ENCODE measurements at regions not wholly inside any gene's neighbourhood (a gene's known extent, or its start where the extent isn't known, plus 50 kb on each side); places are given as distances from the start of the nearest gene placed in this dataset.

GRCh38 chr12:60844101-60844500 lies 1248.3 kb downstream of the SLC16A7 start:
- Histone ChIP-seq H3K9me3 (no peaks in the 10 kb centered on the region), H3K27me3 (no peaks in the 10 kb centered on the region), H3K36me3 (no peaks in the 10 kb centered on the region), H3K27ac (no peak overlapping the region), H3K4me1 (no peaks in the 10 kb centered on the region), H3K4me3 (no peak overlapping the region)
- DNase-seq (ENCODE audit: low spot score in 2 of 2): no peak
- TF ChIP-seq EP300 (IDR thresholded peaks at IDR 0.05) (no peak), POLR2A (IDR thresholded peaks at IDR 0.05) (no peak), CTCF (IDR thresholded peaks at IDR 0.05) (no peak)

- Histone ChIP-seq H3K27ac (no peak overlapping the region), H3K36me3 (no peaks in the 10 kb centered on the region), H3K4me1 (no peaks in the 10 kb centered on the region), H3K27me3 (no peaks in the 10 kb centered on the region), H3K9me3 (no peaks in the 10 kb centered on the region), H3K4me3 (no peak overlapping the region)
- WGBS, 2 donors: 84 to 87% methylated on average over 1 of the region's 1 CpG
- no peak for DNase-seq (ENCODE audit: low spot score in 2 of 2)
- TF ChIP-seq EP300 (IDR thresholded peaks at IDR 0.05): no peak
- TF ChIP-seq POLR2A (IDR thresholded peaks at IDR 0.05): no peak
- TF ChIP-seq CTCF (IDR thresholded peaks at IDR 0.05): no peak
These were observed 1249.0 kb downstream of the SLC16A7 start for GRCh38 chr12:60844875-60845274.

- H3K27ac ChIP-seq: no peak overlapping the region
- H3K36me3 ChIP-seq: no peaks in the 10 kb centered on the region
- TF ChIP-seq EP300 (IDR thresholded peaks at IDR 0.05): no peak
- TF ChIP-seq POLR2A (IDR thresholded peaks at IDR 0.05): no peak
- TF ChIP-seq CTCF (IDR thresholded peaks at IDR 0.05): no peak
- 74 to 78% methylated on average over 4 of the region's 4 CpGs for WGBS, 2 donors
- H3K4me3 ChIP-seq: no peak overlapping the region
- DNase-seq (ENCODE audit: low spot score in 2 of 2): no peak
- no peaks in the 10 kb centered on the region for H3K4me1 ChIP-seq
- H3K9me3 ChIP-seq: no peaks in the 10 kb centered on the region
- H3K27me3 ChIP-seq: no peaks in the 10 kb centered on the region
These were observed 1249.9 kb downstream of the SLC16A7 start for GRCh38 chr12:60845696-60846095.

- Histone ChIP-seq H3K27ac (no peak overlapping the region), H3K4me3 (no peak overlapping the region), H3K27me3 (no peaks in the 10 kb centered on the region), H3K9me3 (no peaks in the 10 kb centered on the region), H3K36me3 (no peaks in the 10 kb centered on the region), H3K4me1 (no peaks in the 10 kb centered on the region)
- DNase-seq (ENCODE audit: low spot score in 2 of 2): no peak
- no peak for TF ChIP-seq CTCF (IDR thresholded peaks at IDR 0.05)
- no peak for TF ChIP-seq EP300 (IDR thresholded peaks at IDR 0.05)
- TF ChIP-seq POLR2A (IDR thresholded peaks at IDR 0.05): no peak
- 82 to 83% methylated on average over 4 of the region's 4 CpGs for WGBS, 2 donors
These were observed 1251.5 kb downstream of the SLC16A7 start for GRCh38 chr12:60847281-60847680.

- H3K27me3 ChIP-seq: no peaks in the 10 kb centered on the region
- WGBS, 2 donors: 73 to 74% methylated on average over 3 of the region's 3 CpGs
- DNase-seq (ENCODE audit: low spot score in 2 of 2): no peak
- H3K27ac ChIP-seq: no peak overlapping the region
- no peaks in the 10 kb centered on the region for H3K4me1 ChIP-seq
- no peaks in the 10 kb centered on the region for H3K36me3 ChIP-seq
- no peak for TF ChIP-seq CTCF (IDR thresholded peaks at IDR 0.05)
- no peak for TF ChIP-seq POLR2A (IDR thresholded peaks at IDR 0.05)
- no peak for TF ChIP-seq EP300 (IDR thresholded peaks at IDR 0.05)
- H3K4me3 ChIP-seq: no peak overlapping the region
- H3K9me3 ChIP-seq: no peaks in the 10 kb centered on the region
These were observed 1253.9 kb downstream of the SLC16A7 start for GRCh38 chr12:60849723-60850122.
